GM12878 (cell line): ENCODE measurements at regions not wholly inside any gene's neighbourhood (a gene's known extent, or its start where the extent isn't known, plus 50 kb on each side); places are given as distances from the start of the nearest gene placed in this dataset.

Source experiments
- ATAC-seq: fragments of 200-7000 bp; cut with Tn5 transposase; 3 replicates; pipeline ENCODE4 v1.9.1; 2020; ENCODE audit warnings: mild to moderate bottlenecking, moderate library complexity
- BruUV-seq: library from RNA; stranded (reverse); fragments of 400-500 nt; replicated peaks from 2 replicates; lab custom pipeline; 2021; lab: Mats Ljungman, UMichigan
- CTCF ChIA-PET: fragments of 300-600 bp; sonication (Branson Sonifier 250); formaldehyde crosslinking; extraction: SDS; loops from one replicate; lab custom pipeline; 2021; ENCODE audit warnings: inconsistent platforms; lab: Yijun Ruan, JAX
- POLR2A ChIA-PET: fragments of 350-600 bp; formaldehyde crosslinking; extraction: SDS; loops from one replicate; lab custom pipeline; 2021; ENCODE audit warnings: inconsistent platforms; lab: Charles Lee
- RAD21 ChIA-PET: fragments of 300-600 bp; sonication (Branson Sonifier 250); formaldehyde crosslinking; loops from one replicate; lab custom pipeline; 2023; ENCODE audit warnings: antibody characterized with exemption; ENCODE audit not compliant: unreplicated experiment; lab: Charles Lee
- SMC1A ChIA-PET: fragments of 300-600 bp; sonication (Branson Sonifier 250); formaldehyde crosslinking; loops from one replicate; lab custom pipeline; 2023; ENCODE audit not compliant: unreplicated experiment, uncharacterized antibody; lab: Charles Lee
- DNase-seq: peaks from one replicate; pipeline ENCODE4 v3.0.0-alpha.2; 2011; ENCODE audit warnings: low read depth, low spot score
- FAIRE-seq: peaks from 3 replicates; lab custom pipeline; 2011; peaks lifted over from hg19 to GRCh38; lab: Jason Lieb, UNC
- H2AFZ ChIP-seq: 2 replicates; pipeline ENCODE4 v1.6.0; 2011; ENCODE audit warnings: low read depth, low read length, control low read depth; ENCODE audit not compliant: control insufficient read depth
- H3K27ac ChIP-seq: 2 replicates; pipeline ENCODE4 v1.5.1; 2011; ENCODE audit warnings: control low read depth; ENCODE audit not compliant: control insufficient read depth, insufficient read depth
- H3K27me3 ChIP-seq, 2 experiments: replicated peaks in 1 of 2; 2 replicates each; pipeline versions ENCODE4 v1.6.0 to v1.6.1; 2011; ENCODE audit warnings: low read length in 1 of 2; ENCODE audit not compliant: control insufficient read depth in 2 of 2, insufficient read depth in 2 of 2
- H3K36me3 ChIP-seq, 2 experiments: 2 replicates each; pipeline ENCODE4 v1.5.1; 2011; ENCODE audit warnings: low read length in 1 of 2; ENCODE audit not compliant: control insufficient read depth in 2 of 2, insufficient read depth in 2 of 2
- H3K4me1 ChIP-seq: 2 replicates; pipeline ENCODE4 v1.6.1; 2011; ENCODE audit warnings: mild to moderate bottlenecking, low read length, moderate library complexity, mixed read lengths; ENCODE audit not compliant: control insufficient read depth, insufficient read depth
- H3K4me2 ChIP-seq: 2 replicates; pipeline ENCODE4 v1.6.0; 2011; ENCODE audit warnings: control low read depth; ENCODE audit not compliant: control insufficient read depth, insufficient read depth
- H3K4me3 ChIP-seq: fragments of 200-600 bp; sonication (generic); 2 replicates; pipeline ENCODE4 v1.5.1; 2016
- H3K79me2 ChIP-seq: 2 replicates; pipeline ENCODE4 v1.6.0; 2011; ENCODE audit warnings: low read length; ENCODE audit not compliant: control insufficient read depth, insufficient read depth
- H3K9ac ChIP-seq: 2 replicates; pipeline ENCODE4 v1.8.0; 2011; ENCODE audit warnings: low read length, control low read depth, mixed read lengths; ENCODE audit not compliant: control insufficient read depth, insufficient read depth
- H3K9me3 ChIP-seq: replicated peaks from 3 replicates; pipeline ENCODE4 v1.5.1; 2011; ENCODE audit warnings: mild to moderate bottlenecking, low read length; ENCODE audit not compliant: control insufficient read depth, insufficient read depth
- H4K20me1 ChIP-seq: 2 replicates; pipeline ENCODE4 v1.6.0; 2011; ENCODE audit not compliant: control insufficient read depth, insufficient read depth
- CBFB ChIP-seq: IDR thresholded peaks from 2 replicates; pipeline ENCODE4 v1.6.1; 2016; ENCODE audit warnings: antibody characterized with exemption, low read depth
- JUND ChIP-seq: IDR thresholded peaks from 2 replicates; pipeline ENCODE4 v1.6.1; 2012; ENCODE audit warnings: low read depth, mild to moderate bottlenecking, low read length, improper control_type of control experiment, moderate library complexity
- NR2C2 ChIP-seq: IDR thresholded peaks from 2 replicates; pipeline ENCODE4 v1.6.1; 2011; ENCODE audit warnings: borderline replicate concordance, low read depth; ENCODE audit not compliant: control insufficient read depth, insufficient read length
- PKNOX1 ChIP-seq: fragments of 450-650 bp; IDR thresholded peaks from 2 replicates; pipeline ENCODE4 v1.6.1; 2016; ENCODE audit warnings: mild to moderate bottlenecking
- SPI1 ChIP-seq: IDR thresholded peaks from 2 replicates; pipeline ENCODE4 v1.6.1; 2011; ENCODE audit warnings: low read depth, mild to moderate bottlenecking, low read length, moderate library complexity, borderline replicate concordance; ENCODE audit not compliant: insufficient read depth
- STAT1 ChIP-seq: fragments of 450-650 bp; conservative IDR thresholded peaks from 2 replicates; pipeline ENCODE4 v1.6.1; 2014; ENCODE audit warnings: antibody characterized with exemption, mild to moderate bottlenecking
- ZBED1 ChIP-seq: IDR thresholded peaks from 2 replicates; pipeline ENCODE4 v1.6.1; 2016; ENCODE audit warnings: borderline replicate concordance
- WGBS: methylation state at CpG from one replicate; pipeline ENCODE4 v1.1.6; 2016; ENCODE audit warnings: low lambda C conversion rate; ENCODE audit not compliant: insufficient replicate concordance, insufficient coverage; ENCODE audit errors: missing lambda C conversion rate; 5-methylcytosine and 5-hydroxymethylcytosine counted together
- in situ Hi-C: fragments of 300-500 bp; cut with MboI; formaldehyde crosslinking; loops from 9 replicates; pipeline ENCODE4 v1.14.3; 2018; ENCODE audit warnings: mixed read lengths
- intact Hi-C: fragments of 100-400 bp; cut with micrococcal nuclease; formaldehyde crosslinking; loops from one replicate; pipeline ENCODE4 v1.14.2; 2022; ENCODE audit not compliant: unreplicated experiment
- TF ChIP-seq, protein P1 (sequence below): fragments of 450-650 bp; IDR thresholded peaks from 2 replicates; pipeline ENCODE4 v1.6.1; 2016; ENCODE audit warnings: mild to moderate bottlenecking
- TF ChIP-seq, protein P2 (sequence below): IDR thresholded peaks from 2 replicates; pipeline ENCODE4 v1.6.1; 2012; ENCODE audit warnings: improper control_type of control experiment, low read depth, low read length; ENCODE audit not compliant: insufficient replicate concordance

GRCh38 chr3:166556955-166557354 is 719.7 kb upstream of the BCHE start:
- no peak for DNase-seq
- peak; percentile 41; the same call in 1 of the 2 replicates for TF ChIP-seq SPI1
- TF ChIP-seq, protein P1, sequence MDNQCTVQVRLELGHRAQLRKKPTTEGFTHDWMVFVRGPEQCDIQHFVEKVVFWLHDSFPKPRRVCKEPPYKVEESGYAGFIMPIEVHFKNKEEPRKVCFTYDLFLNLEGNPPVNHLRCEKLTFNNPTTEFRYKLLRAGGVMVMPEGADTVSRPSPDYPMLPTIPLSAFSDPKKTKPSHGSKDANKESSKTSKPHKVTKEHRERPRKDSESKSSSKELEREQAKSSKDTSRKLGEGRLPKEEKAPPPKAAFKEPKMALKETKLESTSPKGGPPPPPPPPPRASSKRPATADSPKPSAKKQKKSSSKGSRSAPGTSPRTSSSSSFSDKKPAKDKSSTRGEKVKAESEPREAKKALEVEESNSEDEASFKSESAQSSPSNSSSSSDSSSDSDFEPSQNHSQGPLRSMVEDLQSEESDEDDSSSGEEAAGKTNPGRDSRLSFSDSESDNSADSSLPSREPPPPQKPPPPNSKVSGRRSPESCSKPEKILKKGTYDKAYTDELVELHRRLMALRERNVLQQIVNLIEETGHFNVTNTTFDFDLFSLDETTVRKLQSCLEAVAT: no peak
- TF ChIP-seq, all 136 proteins: peak for 1
- no TSS peak for BruUV-seq
- Histone ChIP-seq H2AFZ (no peak overlapping the region), H4K20me1 (no peaks in the 10 kb centered on the region), H3K4me1 (no peaks in the 10 kb centered on the region), H3K9me3 (no peaks in the 10 kb centered on the region), H3K27me3 (no peaks in the 10 kb centered on the region), H3K9ac (no peak overlapping the region), H3K4me3 (no peak overlapping the region), H3K4me2 (no peak overlapping the region), H3K27ac (no peak overlapping the region), H3K36me3 (no peaks in the 10 kb centered on the region), H3K79me2 (no peaks in the 10 kb centered on the region)
- intact Hi-C loops (no loop called here), in situ Hi-C loops (no loop called here)
- WGBS: 22% methylated on average over 3 of the region's 3 CpGs
- ChIA-PET RAD21 (no interaction called here), CTCF (no interaction called here), POLR2A (no interaction called here), SMC1A (no interaction called here)
- ATAC-seq (no peak), FAIRE-seq (no peak)

- no peak for ATAC-seq
- H3K79me2 ChIP-seq: no peaks in the 10 kb centered on the region
- no peak overlapping the region for H3K27ac ChIP-seq
- CTCF ChIA-PET: interaction anchor here (1.0 kb wide), 1 partner anchor 45 kb away, joined by 3 read pairs; no protein-coding TSS in a partner anchor
- H4K20me1 ChIP-seq: no peaks in the 10 kb centered on the region
- no peaks in the 10 kb centered on the region for H3K36me3 ChIP-seq
- intact Hi-C loops (no loop called here), in situ Hi-C loops (no loop called here)
- no peak overlapping the region for H2AFZ ChIP-seq
- H3K9ac ChIP-seq: no peak overlapping the region
- no peak overlapping the region for H3K4me2 ChIP-seq
- SMC1A ChIA-PET: interaction anchor here (0.5 kb wide), 1 partner anchor 1225 kb away, joined by 3 read pairs; no protein-coding TSS in a partner anchor
- RAD21 ChIA-PET: no interaction called here
- no TSS peak for BruUV-seq
- H3K4me1 ChIP-seq: no peaks in the 10 kb centered on the region
- POLR2A ChIA-PET: no interaction called here
- H3K4me3 ChIP-seq: no peak overlapping the region
- FAIRE-seq: no peak
- no peaks in the 10 kb centered on the region for H3K9me3 ChIP-seq
- WGBS: 57% methylated on average over 1 of the region's 1 CpG
- TF ChIP-seq, protein P2, sequence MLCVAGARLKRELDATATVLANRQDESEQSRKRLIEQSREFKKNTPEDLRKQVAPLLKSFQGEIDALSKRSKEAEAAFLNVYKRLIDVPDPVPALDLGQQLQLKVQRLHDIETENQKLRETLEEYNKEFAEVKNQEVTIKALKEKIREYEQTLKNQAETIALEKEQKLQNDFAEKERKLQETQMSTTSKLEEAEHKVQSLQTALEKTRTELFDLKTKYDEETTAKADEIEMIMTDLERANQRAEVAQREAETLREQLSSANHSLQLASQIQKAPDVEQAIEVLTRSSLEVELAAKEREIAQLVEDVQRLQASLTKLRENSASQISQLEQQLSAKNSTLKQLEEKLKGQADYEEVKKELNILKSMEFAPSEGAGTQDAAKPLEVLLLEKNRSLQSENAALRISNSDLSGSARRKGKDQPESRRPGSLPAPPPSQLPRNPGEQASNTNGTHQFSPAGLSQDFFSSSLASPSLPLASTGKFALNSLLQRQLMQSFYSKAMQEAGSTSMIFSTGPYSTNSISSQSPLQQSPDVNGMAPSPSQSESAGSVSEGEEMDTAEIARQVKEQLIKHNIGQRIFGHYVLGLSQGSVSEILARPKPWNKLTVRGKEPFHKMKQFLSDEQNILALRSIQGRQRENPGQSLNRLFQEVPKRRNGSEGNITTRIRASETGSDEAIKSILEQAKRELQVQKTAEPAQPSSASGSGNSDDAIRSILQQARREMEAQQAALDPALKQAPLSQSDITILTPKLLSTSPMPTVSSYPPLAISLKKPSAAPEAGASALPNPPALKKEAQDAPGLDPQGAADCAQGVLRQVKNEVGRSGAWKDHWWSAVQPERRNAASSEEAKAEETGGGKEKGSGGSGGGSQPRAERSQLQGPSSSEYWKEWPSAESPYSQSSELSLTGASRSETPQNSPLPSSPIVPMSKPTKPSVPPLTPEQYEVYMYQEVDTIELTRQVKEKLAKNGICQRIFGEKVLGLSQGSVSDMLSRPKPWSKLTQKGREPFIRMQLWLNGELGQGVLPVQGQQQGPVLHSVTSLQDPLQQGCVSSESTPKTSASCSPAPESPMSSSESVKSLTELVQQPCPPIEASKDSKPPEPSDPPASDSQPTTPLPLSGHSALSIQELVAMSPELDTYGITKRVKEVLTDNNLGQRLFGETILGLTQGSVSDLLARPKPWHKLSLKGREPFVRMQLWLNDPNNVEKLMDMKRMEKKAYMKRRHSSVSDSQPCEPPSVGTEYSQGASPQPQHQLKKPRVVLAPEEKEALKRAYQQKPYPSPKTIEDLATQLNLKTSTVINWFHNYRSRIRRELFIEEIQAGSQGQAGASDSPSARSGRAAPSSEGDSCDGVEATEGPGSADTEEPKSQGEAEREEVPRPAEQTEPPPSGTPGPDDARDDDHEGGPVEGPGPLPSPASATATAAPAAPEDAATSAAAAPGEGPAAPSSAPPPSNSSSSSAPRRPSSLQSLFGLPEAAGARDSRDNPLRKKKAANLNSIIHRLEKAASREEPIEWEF: no peak
- TF ChIP-seq JUND (no peak), ZBED1 (no peak), NR2C2 (no peak), CBFB (no peak), STAT1 (no peak), PKNOX1 (no peak)
- TF ChIP-seq, all 136 proteins: peak for 0
- no peak for DNase-seq
- H3K27me3 ChIP-seq: no peaks in the 10 kb centered on the region
Observed at GRCh38 chr3:166554023-166554422, 716.8 kb upstream of the BCHE start.
